Tongue (tissue), 1 donor: ENCODE measurements at regions not wholly inside any gene's neighbourhood (a gene's known extent, or its start where the extent isn't known, plus 50 kb on each side); places are given as distances from the start of the nearest gene placed in this dataset.

ENCODE experiments used
- DNase-seq: peaks from one replicate; pipeline ENCODE4 v3.0.0-alpha.2; 2015

DNA sequence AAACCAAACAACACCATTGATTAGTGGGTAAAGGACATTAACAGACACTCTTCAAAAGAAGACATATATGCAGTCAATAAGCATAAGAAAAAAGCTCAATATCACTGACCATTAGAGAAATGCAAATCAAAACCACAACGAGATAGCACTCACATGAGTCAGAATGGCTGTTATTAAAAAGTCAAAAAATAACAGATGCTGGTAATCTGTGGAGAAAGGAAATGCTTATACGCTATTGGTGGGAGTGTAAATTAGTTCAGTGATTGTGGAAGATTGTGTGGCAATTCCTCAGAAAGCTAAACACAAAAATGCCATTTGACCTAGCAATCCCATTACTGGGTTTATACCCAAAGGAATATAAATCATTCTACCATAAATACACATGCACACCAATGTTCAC lies 182.6 kb downstream of the TRPC6 start:
- no peak for DNase-seq

DNA sequence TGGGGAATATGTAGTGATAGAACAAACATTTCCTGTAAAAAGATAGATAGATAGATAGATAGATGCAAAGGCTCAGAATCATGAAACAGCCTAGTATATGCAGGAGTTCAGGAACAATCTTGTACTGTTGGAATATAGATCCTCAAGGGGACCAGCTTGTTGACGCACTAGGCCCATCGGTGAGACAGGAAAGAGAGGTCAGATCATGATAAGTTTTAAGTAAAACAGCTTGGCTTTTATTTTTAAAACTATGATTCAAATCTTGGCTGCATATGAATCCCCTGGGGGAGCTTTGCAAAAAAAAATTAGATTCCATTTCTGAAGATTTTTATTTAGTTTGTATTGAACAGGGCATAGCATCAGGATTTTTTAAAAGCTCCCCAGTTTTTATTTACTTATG lies 185.8 kb downstream of the TRPC6 start:
- DNase-seq = peak; percentile 1

DNA sequence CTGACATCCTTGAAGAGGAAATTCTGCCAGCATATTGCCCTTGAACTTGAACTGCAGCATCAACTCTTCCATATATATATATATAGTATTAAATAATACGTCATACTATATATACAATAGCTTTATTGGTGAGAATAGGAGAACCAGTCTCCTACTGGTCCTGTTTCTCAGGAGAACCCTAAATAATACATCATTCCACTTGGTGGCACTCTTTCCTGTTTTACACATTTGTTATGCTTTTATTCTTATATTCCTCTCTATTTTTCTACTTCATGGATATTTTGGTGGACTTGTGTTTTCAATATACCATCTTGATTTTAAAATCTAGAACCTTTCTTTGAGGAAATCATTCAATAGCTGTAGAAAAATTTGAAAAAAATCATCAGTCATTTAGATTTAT lies 193.3 kb downstream of the TRPC6 start:
- peak; percentile 4 for DNase-seq

DNA sequence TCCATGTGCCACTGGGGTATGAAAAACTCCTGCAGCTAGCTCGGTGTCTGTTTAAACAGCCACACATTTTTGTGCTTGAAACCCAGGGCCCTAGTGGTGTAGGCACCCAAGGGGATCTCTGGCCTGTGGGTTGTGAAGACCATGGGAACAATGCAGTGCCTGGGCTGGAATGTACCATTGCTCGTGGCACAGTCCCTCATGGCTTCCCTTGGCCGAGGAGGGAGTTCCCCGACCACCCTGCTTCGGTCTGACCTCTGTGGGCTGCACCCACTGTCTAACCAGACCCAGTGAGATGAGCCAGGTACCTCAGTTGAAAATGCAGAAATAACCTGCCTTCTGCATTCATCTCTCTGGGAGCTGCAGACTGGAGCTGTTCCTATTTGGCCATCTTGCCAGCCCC lies 214.0 kb downstream of the TRPC6 start:
- DNase-seq = no peak

DNA sequence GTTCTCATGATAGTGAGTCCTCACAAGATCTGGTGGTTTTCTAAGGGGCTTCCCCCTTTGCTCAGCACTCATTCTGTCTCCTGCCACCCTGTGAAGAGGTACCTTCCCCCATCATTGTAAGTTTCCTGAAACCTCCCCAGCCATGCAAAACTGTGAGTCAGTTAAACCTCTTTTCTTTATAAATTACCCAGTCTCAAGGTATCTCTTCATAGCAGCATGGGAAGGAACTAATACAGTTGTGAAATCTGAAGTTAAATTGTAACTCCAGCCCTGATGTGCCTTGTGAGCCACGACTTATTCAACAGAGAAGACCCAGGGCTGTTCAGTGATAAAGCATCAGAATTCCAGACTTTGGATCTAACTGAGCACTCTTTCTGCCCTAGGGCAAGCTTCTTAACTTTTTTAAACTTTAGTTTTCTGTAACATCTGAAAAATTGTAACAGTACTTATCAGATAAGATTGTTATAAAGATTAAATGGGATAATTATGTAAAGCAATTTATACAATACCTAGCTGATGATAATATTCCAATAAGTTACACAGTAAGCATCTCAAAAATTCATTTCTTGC lies 220.0 kb downstream of the TRPC6 start:
- no peak for DNase-seq

DNA sequence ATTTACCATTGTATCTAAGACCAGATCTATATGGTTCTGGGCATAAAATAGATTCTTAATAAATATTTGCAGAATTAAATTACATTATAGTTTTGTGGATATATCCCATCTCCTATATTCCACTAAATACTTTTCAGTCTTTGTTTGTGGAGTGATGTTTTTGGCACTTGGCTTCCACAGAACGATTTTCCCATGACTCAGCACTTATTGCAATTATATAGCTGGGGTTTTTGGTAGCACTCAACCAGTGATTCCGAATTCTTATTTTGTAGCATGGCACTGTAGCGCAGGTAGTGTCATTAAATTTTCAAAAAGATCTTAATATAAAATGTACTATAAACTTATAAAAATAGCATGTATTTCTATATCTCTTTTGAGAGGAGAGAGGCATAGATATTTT lies 221.2 kb downstream of the TRPC6 start:
- DNase-seq = no peak

DNA sequence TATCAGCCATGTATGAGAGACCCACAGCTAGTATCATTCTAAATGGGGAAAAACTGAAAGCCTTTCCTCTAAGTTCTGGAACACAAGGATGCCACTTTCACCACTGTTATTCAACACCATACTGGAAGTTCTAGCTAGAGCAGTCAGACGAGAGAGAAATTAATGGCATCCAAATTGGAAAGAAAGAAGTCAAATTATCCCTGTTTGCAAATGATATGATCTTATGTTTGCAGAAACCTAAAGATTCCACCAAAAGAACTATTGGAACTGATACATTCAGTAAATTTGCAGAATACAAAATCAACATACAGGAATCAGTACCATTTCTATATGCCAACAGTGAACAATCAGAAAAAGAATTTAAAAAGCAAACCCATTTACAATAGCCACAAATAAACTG lies 226.0 kb downstream of the TRPC6 start:
- no peak for DNase-seq

DNA sequence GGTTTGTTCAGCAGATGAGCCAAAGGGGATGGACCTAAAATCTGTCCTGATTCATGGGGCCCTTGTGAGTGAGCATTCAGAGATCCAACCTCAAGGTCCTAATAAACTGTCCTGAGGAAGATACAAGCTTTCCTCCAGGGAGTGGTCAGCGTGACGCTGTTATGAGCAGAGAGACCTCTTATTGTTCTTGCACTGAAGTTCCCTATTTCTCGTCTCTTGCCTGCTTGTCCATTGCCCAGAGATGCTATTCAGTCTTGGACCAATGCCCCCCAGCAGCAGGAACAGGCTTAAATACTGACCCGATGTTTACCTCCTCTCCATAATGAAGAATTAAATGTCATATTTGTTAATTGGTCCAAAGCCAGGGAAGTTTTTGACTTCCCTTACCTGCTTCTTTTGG lies 225.2 kb upstream of the PGR start:
- DNase-seq = no peak

DNA sequence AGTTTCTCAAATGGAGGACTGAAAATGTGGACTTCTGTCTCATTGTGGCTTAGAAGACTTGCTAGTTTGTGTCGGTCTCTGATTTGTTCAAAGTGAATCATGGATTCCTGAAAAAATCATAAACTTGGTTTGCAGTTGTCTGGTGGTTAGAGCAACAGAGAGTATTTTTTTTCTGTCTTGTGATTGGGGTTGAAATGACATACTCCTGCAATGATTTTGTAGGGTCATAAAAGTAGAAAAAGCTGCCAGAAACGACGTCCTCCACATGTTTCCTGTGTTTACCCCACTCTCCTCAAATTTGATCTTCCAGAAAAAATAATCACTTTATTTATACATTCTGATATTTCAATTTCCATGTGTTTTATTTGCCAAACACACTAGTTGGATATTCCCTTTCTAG lies 219.2 kb upstream of the PGR start:
- no peak for DNase-seq

DNA sequence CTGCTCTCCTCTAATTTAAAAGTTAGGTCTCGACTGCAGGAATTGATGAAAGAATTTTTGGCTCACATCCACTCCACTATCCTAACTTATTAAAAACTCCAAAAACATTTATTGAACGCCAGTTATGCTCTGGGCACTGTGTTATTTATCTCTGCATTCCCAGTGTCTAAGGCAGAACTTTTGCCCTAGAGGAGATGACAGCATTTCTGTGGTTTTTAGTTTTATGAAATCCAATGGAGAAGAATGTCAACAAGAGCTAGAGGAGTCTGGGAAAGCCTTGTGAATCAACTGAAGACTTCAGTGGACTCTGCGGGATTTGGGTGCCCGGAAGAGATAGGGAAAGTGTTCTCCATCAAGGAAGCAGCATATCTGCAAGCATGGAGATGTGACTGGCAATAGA lies 217.0 kb upstream of the PGR start:
- DNase-seq = no peak

DNA sequence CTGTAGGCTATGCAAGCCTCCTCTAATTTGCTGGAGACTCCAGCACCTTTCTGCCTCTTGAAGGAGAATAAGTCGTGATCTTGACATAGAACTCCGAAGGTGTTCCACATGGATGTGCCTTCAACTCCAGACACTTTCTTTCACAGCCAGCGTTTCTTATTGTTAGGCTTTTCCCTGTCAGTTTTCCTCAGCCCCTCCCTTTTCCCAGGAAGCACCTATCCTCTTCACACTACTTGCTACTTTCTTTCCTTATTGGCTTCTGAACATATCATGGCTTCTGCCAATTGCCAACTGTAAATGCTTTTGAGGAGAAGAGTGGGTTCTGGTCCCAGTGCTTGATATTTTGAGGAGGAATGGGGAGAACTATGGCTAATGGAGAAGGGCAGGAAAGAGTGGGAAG lies 216.3 kb upstream of the PGR start:
- DNase-seq = no peak

DNA sequence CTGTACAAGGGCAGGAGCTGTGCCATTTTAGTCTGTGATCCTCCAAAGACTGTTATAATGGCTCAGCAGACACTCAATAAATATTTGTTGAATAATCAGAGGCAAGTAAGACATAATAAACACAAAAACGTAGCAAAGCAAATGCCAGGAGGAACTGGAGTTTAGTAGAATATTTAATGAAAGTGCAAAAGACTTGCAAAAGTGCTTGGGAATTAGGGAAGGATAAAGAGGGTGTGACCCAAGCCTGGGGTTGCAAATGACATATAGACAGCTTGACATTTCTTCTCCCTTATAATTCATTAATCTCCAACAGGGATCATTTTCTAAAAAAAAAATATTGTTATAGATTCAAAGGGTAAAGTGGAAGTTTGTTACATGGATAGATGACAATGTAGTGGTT lies 212.7 kb upstream of the PGR start:
- no peak for DNase-seq

DNA sequence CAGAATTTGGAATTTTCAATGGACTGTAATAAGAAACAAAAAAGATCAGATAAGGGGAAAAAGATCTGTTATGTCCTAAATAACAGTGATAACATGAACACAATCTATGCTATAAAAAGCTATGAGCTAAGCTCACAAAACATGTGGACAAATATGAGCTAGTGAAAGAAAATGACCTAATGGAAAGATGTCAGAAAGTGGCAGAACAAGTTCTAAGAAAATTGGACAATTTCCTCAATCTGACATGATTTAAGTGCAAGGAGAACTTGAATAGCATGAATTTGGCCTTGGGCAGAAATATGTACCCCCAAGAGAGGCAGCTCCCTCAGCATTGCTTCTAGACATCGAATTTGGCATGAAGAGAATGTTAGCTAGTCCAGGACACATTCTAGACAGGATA lies 212.0 kb upstream of the PGR start:
- no peak for DNase-seq

DNA sequence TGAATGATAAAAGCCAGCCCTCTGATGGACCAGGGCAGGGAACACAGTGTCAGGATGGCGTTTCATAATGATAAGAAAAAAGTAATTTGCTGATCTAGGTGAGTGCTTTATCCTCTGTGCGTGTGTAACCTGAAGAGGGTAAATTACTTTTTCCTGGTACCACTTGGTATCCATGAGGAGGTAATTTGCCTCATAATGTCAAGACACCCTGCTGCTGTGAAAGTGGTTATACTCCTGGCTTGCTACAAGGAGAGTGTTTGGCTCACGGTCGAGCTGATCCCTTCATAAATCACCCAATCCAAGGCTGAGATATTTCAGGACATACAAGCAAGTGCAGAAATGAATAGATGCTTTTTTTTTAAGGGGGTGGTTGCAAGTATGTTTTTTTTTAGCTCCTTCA lies 207.2 kb upstream of the PGR start:
- DNase-seq = no peak

DNA sequence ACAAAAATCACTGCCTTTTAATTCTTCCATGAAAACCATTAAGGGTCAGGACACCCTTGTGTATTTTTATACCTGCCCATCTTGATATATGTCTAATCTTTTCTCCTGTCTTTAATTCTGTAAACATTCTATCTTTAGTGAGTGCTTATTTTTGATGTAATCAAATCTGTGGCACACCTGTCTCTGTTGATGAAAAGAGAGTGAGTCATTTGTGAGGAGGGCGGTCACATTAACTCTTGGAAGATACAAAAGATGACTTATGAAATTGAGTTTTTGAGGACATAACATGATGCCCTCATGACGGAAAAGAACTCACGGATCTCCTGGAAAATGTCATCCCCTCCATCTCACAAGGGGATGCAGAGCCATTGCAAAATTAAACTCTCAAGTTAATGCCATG lies 206.5 kb upstream of the PGR start:
- DNase-seq = no peak

DNA sequence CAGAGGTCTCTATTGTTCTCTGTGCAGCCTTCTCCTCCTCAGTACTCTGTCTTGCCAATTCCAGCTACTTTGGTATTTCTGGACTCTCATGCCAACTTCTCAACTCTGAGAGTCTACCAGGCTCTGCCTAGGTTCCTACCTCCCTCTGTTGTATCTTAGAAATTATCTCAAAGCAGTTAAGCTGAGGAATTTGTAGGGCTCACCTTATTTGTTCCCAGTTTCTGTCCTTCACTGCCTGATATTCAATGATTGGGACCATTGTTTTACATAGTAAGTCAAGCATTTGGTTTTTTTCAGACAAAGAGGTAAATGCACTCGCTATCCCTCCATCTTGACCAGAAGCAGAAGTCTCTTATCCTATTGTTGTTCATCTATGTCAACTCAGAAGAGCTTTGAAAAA lies 205.0 kb upstream of the PGR start:
- no peak for DNase-seq

DNA sequence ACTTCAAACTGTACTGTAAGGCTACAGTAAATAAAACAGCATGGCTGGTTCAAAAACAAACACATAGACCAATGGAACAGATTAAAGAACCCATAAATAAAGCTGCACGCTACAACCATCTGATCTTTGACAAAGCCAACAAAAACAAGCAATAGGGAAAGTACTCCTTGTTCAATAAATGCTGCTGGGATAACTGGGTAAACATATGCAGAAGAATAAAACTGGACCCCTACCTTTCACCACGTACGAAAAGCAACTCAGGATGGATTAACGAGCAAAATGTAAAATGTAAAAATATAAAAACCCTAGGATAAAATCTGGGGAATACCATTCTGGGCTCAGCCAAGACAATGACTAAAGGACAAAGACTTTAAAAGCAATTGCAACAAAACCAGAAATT lies 201.8 kb upstream of the PGR start:
- no peak for DNase-seq

DNA sequence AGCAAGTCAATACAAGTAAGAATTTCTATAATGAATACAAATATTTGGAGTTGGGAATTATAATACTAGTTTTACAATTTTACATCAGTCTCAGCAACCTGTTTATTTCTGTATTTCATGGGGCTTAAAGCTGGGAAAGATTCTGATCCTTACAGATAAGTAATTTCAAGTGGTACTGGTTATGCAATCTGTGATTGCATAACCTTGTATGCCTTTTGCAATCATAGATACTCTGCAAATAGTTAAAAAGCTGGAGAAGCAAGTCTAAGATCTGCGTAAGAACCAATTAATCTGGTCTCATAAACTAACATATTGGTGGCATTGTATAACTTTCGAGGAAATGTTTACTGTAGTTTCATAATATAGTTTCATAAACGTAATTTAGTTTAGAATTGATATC lies 198.3 kb upstream of the PGR start:
- no peak for DNase-seq

DNA sequence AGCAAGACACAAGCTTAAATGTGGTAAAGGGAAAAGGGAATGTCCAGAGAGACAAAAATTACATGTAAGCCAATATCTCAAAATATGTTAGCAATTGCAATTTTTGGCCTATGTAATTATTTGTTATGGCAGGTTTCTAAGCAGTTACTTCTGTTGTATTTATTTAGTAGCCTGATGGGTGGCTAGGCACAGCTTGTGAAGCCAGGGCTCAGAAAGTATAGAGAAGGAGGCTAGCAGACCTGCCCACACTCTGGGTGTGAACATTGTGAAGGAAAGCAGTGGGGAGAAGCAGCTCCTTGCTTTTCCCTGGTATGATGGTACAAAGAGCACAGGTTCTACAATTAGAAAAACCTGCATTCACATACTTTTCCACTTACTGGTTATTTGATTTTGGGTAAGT lies 196.5 kb upstream of the PGR start:
- DNase-seq = no peak

DNA sequence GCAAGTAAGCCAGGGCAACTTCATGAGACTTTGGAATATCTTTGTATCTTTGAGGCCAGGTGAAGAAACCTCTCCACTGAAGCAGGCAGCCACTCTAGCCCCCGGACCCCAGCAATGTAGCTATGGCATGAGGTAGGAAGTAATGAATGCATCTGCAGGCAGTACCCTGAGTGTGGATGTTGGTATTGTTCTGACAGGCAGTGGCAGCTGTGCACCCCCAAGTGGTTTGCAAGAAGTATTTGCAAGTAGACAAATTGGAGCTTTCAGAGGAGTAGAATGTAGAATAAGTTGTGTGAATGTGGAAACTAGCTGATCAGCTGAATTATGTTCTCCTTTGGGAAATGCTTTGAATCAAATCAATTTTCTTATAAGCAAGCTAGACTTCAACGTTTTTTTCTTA lies 194.4 kb upstream of the PGR start:
- no peak for DNase-seq

DNA sequence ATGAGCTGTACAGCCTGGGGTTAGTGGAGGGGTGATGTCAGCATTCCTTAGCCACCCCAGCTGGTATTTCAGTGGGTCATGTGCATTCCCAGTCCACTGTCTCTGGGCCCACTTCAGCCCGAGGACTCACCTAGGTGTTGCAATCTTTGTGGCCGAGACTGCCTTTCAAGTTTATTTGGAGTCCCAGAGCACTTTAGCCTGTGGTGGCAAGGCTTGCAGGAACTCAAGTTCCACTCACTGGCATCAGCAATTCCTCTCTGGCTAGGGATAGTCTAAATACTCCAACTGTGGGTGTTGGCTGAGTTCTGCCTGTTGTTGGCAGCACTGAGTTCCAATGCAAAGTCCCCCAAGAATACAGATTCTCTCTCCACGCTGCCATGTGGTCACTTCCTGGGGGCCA lies 191.6 kb upstream of the PGR start:
- no peak for DNase-seq

DNA sequence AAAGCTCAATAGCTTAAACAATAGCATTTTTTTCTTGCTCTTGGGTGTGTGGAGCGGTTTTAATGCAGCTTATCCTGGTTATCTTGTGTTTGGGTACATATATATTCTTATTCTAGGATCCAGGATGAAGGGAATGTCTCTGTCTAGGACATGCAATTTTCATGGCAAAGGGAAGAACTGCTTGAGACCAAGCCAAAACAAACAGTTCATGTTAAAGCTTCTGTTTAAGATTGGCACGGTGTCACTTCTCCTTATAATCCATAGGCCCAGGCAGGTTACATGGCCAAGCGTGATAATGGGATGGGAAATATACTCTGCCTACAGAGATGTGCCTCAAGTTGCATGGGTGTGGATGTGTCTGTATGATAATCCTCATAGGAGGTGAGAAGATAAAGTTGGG lies 177.1 kb upstream of the PGR start:
- no peak for DNase-seq

DNA sequence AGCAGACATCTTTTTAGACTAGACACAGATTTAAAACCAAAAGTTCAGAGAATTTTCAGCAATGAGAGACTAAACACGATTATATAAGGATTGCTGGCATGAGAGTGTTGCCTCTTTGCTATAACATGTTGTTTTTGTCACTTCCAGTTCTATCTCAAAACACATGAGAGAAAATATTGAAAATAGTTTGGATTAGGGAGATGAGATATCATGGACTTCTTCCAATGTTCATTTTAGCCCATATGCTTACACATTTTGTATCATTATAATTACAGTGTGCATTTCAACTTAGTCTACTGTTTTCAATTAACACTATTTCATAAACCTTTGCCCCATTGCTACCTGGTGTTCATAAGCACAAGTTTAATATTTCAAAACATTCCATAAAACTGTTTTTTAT lies 175.9 kb upstream of the PGR start:
- no peak for DNase-seq

DNA sequence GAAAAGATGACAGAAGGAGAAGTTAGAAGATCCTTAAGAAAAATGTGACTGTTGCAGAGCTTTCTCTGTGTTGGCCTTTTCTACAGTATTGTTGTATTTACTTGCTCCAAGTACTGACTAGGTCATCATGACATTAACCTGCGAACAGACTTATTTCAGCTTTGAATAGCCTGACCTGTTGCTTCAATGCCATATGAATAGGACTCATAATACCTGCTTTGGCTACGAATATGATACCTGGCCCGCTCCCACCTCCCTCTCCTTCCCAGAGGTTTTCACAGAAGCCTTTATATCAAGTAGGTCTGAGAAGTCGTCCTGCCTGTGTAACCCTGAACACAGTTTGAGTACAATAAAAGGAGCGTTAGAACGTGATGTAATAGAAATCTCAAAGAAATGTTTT lies 169.6 kb upstream of the PGR start:
- no peak for DNase-seq

DNA sequence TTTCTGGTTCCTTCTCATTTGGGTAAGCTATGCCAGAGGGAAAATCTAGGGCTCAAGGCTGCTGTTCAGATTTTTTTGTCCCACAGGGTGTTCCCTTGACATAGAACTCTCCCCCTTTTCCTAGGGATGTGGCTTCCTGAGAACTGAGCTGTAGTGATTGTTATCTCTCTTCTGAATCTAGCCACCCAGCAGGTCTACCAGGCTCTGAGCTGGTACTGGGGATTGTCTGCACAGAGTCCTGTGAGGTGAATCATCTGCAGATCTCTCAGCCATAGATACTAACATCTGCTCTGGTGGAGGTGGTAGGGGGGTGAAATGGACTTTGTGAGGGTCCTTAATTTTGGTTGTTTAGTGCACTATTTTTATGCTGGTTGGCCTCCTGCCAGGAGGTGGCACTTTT lies 167.3 kb upstream of the PGR start:
- no peak for DNase-seq
